ELR (cell line): ENCODE measurements at regions not wholly inside any gene's neighbourhood (a gene's known extent, or its start where the extent isn't known, plus 50 kb on each side); places are given as distances from the start of the nearest gene placed in this dataset.

Experiments used
- DNase-seq: peaks from one replicate; pipeline ENCODE4 v3.0.0-alpha.2; 2015; ENCODE audit warnings: low read depth

DNA sequence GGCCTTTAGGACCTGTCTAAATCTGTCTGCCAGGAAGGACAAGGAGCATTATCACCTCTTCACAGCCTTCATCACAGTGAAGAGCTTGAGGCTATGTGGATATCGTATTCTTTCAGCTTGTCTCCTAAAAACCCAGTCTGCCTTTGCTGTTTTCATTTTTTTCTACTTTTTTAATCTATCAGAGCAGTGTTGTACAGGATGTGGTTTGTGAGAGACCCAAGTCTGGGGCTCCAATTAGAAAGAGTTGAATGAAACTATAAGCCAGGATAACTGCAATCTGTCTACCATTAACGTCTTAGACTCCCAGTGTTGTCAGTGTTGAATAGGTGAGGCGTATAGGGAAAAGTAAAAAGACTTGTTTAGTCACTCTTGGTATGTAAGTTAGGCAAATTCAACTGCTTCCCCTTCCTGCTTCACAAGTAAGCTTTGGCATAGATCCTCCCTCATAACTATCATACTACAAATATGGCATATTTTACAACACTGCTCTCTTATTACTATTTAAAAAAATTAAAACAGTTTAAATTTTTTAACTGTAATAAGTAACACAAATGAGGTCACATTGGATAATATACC lies 1225.8 kb upstream of the PRMT6 start:
- DNase-seq, result no peak

DNA sequence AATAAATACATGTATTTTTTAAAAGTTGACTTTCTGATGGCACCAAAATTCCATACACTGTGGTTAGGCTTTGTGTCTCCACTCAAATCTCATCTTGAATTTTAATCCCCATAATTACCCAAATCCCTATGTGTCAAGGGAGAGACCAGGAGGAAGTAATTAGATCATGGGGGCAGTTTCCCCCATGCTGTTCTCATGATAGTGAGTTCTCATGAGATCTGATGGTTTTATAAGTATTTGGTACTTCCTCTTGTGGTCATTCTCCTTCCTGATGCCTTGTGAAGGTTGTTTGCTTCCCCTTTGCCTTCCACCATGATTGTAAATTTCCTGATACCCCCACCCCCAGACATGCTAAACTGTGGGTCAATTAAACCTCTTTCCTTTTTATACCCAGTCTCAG lies 1218.4 kb upstream of the PRMT6 start:
- no peak for DNase-seq

DNA sequence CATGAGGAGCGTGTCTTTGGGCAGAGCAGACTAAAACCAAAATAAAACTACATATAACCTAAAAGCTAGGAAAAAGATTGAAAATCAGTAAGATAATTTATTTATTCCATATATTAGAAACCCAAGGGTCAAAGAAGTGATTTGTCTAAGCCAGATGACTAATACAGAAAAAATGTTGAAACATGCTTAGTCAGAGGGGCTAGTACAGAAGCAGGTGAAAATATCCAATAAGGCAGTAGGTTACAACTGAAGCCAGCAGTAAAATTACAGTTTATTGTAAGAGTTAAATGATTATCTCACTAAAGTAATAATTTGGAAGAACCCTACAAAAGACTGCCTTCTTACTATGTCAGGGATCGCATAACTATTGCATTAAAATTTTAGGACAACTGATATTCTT lies 1190.9 kb upstream of the PRMT6 start:
- DNase-seq, result peak; percentile 64

DNA sequence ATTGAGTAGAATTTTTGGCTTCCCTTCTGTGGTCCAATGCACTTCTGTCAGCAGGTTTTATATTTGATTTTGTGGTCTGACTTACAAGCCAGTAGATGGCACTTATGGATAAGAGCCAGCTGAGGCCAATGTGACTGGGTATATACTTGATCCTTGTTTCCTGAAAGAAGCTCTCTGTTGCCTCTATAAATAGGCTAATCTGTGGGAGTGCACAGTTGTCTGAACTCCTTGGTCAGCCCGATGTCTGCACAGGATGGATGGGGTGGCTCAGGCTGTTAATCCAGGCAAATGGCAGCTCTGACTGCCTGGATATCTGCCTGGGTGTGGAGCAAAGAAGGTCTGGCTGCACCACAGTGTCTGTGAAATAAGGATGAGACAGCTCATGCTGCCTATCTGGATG lies 1183.7 kb upstream of the PRMT6 start:
- DNase-seq, result no peak

DNA sequence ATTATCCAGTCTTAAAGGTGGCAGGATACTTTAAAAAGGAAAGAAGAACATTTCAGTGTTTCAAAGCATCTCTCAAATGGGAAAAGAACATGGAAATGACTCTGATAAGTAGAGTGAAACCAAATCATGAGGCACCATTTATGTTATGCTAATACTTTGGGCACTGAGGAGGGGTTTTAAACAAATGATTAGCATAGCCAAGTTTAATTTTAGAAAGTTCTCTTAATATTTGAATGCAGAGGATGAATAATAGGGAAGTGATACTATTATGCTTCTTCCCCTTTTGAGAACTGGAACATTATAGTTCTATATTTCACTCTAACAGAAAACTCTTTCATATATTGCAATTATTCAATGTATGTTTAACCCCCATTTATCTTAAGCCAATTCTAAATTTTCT lies 1181.9 kb upstream of the PRMT6 start:
- DNase-seq, result no peak

DNA sequence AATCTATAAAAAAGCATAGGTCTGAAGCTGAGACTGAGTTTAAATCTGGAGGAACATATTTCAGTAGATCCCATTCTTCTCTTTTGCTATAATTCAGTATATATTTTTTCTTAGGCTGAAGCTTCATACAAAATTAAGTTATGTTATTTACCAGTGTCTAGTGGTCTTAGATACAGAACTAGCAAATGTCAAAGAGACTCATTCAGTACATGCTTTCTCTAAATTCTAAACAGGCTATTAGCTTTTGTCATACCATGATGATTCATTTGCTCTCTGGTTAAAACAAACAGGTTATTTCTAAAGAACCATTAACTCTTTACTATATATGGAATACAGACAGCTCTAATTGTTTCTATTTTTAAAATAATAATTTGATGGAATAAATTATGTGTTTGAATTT lies 1170.2 kb upstream of the PRMT6 start:
- peak; percentile 13 for DNase-seq

DNA sequence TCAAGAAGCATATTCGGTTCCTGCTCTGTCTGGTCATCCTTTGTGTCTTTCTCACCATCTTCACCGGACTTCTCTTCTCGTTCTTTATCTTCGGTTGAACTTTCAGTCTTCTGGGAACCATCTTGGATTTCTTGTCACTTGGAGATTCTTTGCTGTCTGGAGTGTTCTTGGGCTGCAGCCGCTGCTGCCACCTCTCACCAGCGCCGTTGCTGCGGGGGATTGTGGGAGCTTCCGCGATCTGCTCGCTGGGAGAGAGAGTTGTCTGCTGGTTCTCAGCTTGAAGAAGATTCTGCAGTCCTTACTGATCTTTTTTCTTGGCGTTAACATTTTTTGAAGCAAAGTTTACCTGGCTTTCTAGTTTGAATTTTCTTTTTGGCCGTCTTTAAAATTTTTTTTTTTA lies 1165.2 kb upstream of the PRMT6 start:
- no peak for DNase-seq

DNA sequence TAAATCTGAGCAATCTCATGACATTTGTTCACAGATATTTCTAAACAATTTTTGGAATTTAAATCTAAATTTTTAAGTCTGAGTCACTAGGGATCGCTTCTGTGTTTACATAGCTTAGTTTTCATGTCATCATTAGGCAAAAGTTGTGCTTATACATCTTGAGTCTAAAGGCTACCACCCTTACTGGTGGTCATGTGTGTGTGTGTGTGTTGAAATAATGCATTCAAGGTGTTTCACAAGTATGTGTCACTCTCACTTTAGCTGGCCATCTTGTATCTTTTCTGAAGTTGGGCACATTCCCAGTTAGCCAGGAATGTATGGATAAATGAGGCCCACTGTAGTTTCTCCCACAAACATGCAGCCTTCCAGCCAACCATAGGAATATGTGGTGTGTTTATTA lies 1162.5 kb upstream of the PRMT6 start:
- DNase-seq, result peak; percentile 67

DNA sequence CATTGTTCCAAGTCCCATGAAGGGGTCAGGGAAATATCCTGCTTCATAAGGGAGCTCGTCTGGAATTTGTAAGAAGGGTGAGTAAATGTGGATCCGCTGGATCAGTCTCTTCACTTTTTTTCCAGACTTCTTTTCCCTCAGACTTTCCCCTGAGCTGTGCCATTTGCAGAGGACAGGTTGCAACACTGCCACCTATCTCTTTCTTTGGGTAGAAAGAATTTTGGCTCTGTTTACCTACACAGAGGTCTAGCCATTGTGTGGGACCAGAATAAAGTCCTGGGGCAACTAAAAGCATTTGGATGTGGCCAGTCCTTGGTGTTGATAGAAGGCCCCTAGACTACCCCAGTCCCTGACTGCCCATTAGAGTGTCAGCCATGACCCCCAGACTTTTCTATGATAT lies 1146.7 kb upstream of the PRMT6 start:
- DNase-seq, result no peak

DNA sequence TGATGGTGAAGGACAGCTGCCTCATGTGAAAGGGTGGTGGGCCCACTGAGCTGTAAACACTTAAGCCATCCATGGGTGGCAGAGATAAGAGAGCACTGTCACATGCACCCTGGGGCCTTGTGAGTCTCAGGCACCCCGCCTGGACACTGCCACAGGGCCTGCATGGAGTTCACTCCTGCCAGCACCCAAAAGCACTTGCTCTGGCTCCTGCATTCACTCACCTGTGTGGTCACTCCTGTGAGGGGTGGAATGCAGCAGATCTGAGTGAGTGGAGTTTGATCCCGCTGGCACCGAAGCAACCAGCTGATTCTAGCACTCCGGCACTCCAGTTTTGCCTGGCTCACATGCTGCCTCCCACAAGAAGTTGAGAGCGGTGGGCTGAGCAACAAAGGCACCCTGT lies 1142.1 kb upstream of the PRMT6 start:
- DNase-seq, result no peak

DNA sequence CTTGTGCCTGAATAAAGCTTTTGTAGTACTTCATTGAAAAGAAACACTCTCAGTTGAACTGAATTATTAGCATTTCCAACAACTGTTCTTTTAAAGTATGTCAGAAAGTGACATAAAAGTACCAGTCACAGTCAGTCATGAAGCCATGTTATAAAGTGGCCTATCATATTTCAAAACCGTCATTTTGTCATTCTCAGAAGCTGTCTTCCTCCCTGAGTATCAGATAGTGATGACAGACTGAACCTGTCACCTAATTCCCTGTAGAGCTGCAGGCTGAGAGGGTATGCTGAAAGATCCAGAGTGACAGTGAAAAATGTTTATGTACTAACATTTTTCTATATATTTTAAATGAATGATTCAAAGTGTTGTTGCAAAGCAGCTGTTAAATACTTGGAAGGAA lies 1121.7 kb upstream of the PRMT6 start:
- DNase-seq, result no peak

DNA sequence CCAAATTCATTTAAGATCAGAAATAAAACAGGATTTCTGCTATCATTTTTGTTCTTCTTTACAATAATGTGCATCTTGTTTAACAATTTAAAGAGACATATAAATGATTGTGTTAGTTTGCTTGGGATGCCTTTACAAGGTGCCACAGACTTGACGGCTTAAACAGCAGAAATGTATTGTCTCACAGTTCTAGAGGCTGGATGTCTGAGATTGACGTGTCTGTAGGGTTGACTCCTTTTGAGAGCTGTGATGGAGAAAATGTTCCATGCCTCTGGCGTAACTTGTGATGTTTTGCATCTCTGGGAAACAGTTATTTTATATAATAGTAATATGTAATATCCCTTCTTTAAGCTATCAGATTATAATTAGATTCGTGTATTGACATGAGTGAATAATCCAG lies 1091.6 kb upstream of the PRMT6 start:
- no peak for DNase-seq

DNA sequence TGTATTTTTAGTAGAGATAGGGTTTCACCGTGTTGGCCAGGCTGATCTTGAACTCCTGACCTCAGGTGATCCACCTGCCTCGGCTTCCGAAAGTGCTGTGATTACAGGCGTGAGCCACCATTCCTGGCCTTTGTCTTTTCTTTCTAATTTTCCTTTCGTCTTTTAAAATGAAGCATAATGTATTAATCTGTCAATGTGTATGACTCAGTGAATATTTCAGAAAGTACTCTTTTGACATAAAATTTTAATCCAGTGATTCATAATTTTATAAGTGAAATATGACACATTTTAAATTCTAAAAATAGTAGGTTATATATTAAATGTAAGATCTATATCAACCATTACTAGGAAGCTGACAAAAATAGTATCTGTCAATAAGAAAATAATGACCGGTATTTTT lies 1059.0 kb upstream of the PRMT6 start:
- DNase-seq, result no peak

DNA sequence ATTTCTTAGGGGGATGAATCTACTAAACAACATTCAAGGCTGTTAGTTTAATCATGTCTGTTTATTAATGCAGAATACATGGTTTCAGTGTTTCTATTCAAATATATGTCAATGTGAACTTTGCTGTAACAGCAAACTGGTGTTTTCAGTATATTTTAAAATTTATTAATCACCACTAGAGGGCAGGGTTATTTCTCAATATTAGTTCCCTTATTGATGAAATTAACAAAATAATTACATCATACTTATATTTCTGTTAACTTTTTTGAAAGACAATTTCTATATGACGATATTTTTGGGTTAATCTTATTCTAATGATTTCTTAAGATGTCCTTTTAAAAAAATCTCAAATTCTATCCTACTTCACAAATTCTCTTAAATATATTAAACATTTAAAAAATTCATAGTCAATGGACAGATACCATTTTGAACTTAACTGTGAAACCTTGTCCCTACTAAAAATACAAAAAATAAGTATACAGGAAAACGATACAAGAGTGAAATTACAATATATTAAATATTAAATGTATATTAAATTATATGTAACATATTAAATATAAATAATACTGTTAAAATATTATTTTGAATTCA lies 1034.1 kb upstream of the PRMT6 start:
- peak; percentile 40 for DNase-seq

DNA sequence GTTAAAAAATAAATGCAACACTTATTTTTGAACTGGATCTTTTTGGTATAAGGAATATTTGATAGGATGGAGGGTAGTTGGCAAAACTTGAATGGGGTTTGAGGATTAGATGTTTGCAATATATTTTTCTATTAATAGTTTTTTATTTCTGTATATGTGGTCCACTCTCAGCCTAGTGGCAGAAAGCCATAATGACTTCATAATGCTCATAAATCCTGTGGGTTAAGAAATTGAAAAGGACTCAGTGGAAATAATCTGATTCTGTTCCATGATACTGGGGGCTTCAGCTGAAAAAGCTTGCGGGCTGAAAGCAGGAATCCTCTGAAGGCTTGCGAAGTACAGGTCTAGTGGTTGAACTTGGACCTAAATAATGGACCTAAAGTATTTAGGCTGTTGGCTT lies 1028.6 kb upstream of the PRMT6 start:
- no peak for DNase-seq

DNA sequence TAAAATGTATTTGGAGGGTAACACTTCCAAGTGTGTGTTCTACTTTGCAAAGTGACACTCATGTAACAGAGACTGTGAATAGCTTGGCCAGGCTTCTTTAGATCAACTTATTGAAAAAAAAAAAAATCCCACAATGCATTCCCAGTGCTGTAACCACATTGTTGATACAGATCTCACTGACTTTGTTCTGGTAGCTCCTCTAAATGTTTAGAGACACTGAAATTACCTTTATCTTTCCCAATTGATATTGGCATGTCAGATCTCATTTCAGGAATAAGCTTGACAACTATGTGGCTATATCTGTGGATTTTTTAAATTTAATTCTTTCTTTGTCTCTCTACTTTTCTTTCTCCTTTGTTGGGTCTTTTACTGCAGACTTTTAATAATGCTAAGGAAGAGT lies 1018.9 kb upstream of the PRMT6 start:
- no peak for DNase-seq

DNA sequence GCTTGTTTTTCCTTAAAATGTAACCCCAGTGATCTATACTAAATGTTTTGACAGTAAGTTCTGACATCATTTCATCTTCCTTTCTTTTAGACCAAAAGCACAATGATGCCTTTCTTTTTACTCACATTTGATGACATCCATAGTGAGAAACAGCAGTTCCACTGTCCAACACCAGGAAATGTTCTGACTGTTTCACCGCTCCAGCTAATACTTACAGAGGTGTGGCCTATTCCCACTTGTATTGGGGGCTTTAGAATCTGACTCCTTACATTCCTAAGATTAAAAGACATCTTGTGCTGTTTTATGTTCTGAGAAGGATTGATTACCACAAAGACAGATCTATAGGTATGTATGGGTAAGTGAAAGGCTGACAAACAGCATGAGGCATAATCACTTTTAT lies 1018.2 kb upstream of the PRMT6 start:
- no peak for DNase-seq

DNA sequence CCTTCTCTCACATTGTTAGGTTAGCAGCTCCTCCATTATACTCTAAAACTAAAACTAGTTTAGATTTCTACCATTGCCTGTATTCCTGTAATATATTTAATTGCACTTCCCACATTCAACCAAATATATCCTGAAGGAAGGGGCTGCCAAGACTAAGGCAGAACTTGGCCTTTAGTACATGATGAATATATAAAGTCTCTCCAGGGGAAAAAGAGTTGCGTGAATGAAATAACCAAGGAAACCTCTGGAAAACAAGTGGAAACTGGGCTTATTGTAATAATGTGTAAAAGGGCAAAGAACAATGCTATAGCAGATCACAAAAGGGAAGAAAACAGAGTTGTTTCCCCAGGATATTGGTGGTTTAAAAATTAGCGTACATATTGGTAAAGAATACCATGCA lies 1012.5 kb upstream of the PRMT6 start:
- DNase-seq, result no peak

DNA sequence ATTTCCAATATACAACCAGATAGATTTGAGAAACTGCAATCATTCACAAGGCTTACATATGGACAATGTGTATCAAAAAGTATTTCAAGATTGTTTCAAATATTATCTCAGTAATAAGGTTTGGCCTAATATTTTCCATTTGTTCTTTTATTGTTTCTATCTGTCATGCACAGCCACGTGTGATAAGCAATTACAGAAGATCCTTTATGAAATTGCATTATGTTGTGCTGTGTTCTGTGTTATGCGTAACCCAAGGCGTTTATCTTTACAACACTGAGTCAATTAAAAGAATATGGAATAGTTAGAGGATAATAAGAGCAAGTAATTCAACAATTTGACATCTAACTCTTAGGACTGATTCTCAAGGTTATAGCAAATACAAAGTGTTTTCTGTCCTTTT lies 1009.3 kb upstream of the PRMT6 start:
- DNase-seq, result no peak

DNA sequence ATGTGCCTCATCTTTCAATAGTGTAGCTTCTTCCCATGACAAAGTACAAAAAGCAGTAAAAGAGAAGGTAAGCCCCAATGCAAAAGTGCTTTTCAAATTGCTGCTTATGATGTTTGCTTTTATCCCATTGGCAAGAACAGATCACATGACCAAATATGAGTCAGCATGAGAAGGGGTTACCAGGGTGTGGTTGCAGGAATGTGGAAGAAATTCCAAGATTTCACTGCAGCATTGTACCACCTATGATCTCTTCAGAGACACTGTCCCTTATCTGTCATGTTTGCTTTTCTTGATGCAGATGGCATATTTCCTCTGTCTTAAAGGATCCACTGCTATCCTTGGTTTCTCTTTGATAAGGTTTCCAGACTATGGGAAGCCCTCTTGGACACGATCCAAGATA lies 1006.9 kb upstream of the PRMT6 start:
- DNase-seq, result no peak

DNA sequence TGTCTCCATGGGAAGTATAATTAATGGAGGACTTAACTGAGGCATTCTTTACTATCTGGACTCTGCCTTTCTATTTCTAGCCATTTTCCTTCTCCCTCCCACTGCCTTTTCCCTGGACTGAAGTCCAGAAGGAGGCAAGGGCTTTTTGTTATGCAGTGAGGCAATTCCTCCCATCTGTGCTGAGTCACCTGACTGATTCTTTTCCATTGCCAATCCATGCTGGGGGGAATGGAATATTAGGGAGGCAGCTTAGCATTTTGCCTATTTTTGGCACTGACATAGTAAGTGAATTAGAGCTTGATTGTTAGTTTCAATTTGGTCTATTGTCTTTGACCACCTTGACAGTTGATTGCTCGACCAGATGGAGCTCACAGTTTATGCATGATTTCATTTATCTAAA lies 1000.6 kb upstream of the PRMT6 start:
- DNase-seq, result no peak

DNA sequence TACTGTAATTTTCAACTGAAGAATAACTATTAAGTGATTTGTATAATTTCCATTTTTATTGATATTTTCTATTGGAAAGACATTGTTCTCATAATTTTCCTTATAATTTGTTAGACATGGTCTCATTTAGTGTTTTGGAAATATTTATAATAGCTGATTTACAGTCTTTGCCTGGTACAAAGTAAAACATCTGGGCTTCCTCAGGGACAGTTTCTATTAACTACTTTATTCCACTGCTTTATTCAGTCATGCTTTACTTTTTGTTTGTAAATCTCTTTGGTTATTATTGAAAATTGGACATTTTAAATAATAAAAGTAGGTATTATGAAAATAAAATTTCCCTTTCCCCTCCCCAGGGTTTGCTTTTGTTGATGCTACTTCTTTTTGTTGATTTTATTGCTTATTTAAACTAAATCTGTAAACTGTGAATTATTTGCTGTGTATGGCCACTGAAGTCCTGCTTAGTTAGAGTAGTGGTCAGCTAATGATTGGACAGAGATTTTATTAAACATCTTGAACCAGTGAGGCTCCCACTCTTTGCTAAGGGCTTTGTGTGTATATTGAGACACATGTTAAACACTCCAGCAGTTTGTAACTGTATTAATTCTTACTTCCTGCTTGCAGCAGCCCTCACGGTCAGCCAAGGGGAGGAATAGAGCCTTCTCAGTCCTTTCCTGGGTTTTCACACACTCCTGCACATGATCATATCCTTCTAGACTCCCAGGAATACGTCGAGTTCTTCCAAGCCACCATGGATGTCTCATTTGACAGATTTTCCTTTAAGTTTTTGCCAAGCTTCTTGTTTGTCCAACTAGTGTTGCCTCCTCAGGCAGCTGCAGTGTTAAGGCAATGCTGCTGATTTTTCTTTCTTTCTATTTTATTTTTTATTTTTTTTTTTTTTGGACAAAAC lies 994.6 kb upstream of the PRMT6 start:
- DNase-seq, result no peak

DNA sequence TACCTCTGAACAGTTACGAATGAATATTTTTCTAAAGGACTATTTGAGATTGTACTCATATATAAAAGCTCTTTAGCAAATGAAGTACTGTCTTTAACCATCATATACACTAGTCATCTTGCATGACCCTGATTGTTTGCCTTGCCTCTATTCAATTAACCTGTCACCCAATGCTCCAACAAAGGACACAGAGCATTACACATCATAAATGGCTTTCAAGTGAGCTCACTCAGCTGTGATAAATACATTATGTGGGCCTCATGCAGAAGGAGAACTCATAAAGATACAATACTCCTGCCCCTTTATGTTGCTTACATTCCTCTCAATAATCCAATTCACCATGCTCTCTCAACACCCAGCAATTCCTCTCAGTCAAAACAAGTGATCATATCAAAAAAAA lies 993.0 kb upstream of the PRMT6 start:
- DNase-seq, result peak; percentile 6
